GM10266 (cell line): ENCODE measurements at regions not wholly inside any gene's neighbourhood (a gene's known extent, or its start where the extent isn't known, plus 50 kb on each side); places are given as distances from the start of the nearest gene placed in this dataset.
A peak's percentile ranks its signal among the peaks of the same experiment; 100 is the strongest.

Experiments used
- DNase-seq: peaks from one replicate; pipeline ENCODE4 v3.0.0; 2012; ENCODE audit errors: extremely low spot score
- TF ChIP-seq, protein P1 (sequence below): IDR thresholded peaks from 2 replicates; pipeline ENCODE4 v1.5.1; 2012; ENCODE audit warnings: mild to moderate bottlenecking, low read depth; ENCODE audit not compliant: control insufficient read depth, insufficient read depth; ENCODE audit errors: missing control alignments

DNA sequence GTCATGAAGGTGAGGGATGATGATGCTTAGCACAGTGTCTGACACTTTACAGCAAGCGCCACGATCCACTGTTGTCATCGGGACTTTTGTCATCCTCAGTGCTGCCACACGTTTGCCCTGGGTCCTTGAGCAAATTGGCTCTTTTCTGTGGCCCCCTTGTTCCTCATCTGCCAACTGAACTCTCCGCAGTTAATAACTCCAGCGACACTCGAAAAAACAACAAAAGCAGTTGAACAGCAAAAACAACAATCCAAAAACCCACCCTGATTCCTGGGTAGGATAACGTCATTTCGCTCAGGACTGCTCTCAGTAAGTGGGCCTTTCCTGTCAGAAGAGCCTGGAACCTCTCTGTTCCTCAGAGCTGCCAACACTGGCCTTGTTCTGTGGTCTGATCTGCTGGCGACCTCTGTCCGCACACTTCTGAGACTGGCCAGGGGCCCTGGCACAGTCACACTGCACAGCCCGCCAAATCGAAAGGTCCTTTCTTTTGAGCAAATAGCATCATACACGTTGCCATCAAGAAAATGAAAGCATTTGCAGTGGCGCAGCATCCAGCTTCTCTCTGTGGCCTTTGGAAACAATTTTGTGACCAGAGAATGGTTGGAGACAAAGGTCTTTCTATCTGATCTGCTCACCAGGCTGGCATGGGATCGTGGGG is 79.9 kb upstream of the SYT13 start:
- no peak for DNase-seq
- TF ChIP-seq, protein P1, sequence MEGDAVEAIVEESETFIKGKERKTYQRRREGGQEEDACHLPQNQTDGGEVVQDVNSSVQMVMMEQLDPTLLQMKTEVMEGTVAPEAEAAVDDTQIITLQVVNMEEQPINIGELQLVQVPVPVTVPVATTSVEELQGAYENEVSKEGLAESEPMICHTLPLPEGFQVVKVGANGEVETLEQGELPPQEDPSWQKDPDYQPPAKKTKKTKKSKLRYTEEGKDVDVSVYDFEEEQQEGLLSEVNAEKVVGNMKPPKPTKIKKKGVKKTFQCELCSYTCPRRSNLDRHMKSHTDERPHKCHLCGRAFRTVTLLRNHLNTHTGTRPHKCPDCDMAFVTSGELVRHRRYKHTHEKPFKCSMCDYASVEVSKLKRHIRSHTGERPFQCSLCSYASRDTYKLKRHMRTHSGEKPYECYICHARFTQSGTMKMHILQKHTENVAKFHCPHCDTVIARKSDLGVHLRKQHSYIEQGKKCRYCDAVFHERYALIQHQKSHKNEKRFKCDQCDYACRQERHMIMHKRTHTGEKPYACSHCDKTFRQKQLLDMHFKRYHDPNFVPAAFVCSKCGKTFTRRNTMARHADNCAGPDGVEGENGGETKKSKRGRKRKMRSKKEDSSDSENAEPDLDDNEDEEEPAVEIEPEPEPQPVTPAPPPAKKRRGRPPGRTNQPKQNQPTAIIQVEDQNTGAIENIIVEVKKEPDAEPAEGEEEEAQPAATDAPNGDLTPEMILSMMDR = no peak

DNA sequence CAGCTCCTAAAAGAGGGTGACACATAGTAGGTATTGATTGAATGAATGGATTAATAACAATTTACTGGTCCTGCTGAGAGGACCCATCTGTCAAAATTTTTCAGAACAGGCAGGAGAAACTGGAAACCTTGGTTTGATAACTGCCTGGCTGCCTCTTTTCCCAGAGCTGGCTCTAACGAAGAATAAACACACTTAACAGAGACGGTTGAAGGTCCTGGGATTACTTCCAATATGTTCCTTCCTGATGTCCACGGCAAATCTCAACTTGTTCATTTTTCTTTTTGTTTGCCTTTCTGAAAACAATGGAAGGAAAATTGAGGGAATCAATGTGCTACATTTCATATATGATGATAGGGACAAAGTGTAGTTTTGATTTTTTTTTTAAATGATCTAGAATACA is 76.5 kb upstream of the SYT13 start:
- TF ChIP-seq, protein P1 = no peak
- DNase-seq = no peak

DNA sequence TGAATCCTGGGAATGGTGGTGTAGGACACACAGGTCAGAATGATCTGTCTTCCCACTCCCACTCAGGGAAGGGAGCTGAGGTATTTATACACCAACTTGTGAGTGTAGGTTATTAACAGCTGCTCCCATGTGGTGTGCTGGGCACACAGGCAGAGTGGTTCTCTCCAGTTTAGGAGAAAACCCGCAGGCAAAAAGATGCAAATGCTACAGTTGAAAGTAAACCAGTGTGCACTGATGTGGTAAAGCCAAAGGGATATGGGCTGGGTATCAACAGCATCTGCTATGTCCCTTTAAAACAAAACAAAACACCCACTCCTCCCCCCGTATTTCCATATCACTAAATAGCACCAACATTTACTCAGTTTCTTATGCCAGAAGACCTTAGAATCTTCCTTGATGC is 75.4 kb upstream of the SYT13 start:
- TF ChIP-seq, protein P1 = no peak
- no peak for DNase-seq

DNA sequence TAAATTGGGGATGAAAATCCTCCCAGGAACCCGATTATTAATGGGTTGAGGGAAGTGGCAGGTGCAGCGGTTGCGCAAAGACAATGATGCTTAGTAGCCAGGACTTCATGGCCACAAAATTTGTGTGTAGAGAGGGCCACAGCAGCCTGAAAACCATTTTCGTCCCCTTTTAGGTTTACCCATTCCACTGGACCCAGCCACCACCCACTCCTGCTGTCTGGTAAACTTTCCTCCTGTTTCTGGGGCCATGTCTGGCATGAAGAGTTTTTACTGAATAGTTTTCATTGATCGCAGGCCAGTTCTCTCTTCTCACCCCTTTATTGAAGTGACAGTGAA is 69.5 kb upstream of the SYT13 start:
- TF ChIP-seq, protein P1 = no peak
- DNase-seq = no peak

DNA sequence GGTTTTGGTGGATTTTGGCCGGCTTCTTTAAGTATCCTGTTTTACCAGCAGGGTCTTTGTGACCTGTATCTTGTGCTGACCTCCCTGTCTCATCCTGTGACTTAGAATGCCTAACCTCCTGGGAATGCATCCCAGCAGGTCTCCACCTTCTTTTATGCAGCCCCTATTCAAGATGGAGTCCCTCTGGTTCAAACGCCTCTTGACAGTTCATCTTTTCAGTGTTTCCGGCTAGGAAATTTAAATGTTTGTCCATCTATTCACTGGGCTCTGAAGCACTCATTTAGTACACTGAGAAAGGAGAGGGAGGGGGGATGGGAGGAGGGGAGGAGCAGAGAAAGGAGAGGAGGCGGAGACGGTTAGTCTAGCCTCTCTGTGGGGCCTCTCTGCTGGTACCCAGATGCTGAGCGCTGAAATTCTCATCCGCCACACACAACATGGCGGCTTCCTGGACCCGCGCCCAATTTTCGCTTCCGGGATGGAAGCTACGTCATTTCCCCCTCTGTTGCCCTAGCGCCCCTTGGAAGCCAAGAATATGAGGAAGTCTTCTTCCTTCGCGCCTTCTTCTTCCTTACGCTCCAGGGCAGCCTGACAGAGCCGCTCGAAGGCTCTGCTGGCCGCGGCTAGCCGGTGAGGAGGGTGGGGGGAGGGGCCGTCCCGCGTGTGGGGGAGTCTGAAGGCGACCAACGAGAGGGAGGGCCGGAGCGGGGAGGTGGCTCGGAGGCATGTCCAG is 69.0 kb upstream of the SYT13 start:
- TF ChIP-seq, protein P1 = no peak
- peak; percentile 57 for DNase-seq

DNA sequence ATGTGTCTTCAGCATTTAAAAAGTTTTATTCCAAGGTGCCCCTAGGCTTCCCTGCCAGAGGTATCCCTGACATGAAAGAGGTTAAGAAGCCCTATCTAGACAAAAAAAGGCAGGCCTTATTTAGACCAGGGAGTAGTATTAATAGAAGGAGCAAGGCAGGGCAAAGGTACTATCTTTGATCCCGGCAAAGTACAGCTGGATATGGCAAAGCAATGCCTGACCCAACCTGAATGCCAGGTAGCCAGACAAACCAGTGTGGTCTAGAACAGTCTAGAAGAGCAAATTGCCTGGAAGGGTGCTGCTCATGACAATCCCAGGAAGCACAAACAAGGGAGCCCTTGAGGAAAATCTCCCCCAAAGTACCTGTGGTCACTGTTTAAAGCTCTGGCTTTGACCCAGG is 62.6 kb upstream of the SYT13 start:
- DNase-seq = no peak
- TF ChIP-seq, protein P1 = no peak

DNA sequence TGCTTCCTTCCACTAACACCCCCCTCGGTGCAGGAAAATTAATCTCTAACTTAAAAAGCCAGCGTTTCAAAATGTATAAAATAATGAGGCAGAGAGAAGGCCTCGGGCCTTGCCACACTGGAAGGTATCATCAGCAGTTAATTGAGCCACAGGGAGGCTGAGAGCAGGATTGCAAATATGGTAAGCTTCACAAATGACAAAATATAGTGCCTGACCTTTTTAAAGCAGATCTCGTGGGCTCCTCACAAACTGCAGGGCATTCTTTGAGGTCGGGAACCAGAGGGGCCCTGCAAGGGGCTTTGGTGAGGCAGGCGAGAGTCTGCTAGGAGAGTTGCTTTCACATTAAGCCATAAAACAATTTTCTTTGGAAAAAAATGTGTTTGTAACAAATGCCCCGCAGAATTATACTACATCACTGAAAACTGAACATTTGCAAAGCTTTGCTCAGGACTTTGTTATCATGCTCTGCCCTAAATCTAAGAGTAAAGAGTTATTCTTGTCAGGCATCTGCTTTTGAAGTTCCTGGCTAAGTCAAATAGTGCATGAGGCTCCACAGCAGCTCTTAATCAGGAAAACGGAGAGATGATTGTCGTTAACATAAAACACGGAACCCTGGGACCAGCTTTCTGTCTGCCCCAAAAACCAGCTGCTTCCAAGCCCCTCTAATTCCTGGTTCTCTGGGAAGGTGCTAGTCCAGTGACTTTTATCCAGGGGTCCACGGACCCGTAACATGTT is 61.4 kb upstream of the SYT13 start:
- DNase-seq = no peak
- TF ChIP-seq, protein P1 = no peak
